ENCODE measurements at regions not wholly inside any gene's neighbourhood (a gene's known extent, or its start where the extent isn't known, plus 50 kb on each side); places are given as distances from the start of the nearest gene placed in this dataset.

- no peak overlapping the region for H2AFZ ChIP-seq (ENCODE audit: low read depth, low read length)
- no peaks in the 10 kb centered on the region for H3K9me3 ChIP-seq (ENCODE audit: low read length)
- no peaks in the 10 kb centered on the region for H3K27me3 ChIP-seq (ENCODE audit: insufficient read depth, low read depth, low read length)
Measured at GRCh38 chr13:111467111-111467890, 146.9 kb downstream of the TEX29 start.

More at GRCh38 chr13:111467111-111467890, 146.9 kb downstream of the TEX29 start:
- Histone ChIP-seq H4K20me1 (ENCODE audit: insufficient read depth) (no peaks in the 10 kb centered on the region), H3K79me2 (replicated peaks; ENCODE audit: insufficient read depth, low read length) (no peaks in the 10 kb centered on the region), H3K4me2 (ENCODE audit: low read length) (no peak overlapping the region), H3F3A (ENCODE audit: insufficient read depth, low read length, poor library complexity, severe bottlenecking) (no peaks in the 10 kb centered on the region), H3K36me3 (ENCODE audit: insufficient read depth, low read length) (no peaks in the 10 kb centered on the region), H3K4me3 (ENCODE audit: low read length) (no peak overlapping the region), H3K9me2 (ENCODE audit: insufficient read depth, low read length) (no peaks in the 10 kb centered on the region), H3K27ac (ENCODE audit: low read length) (no peak overlapping the region), H3K9ac (ENCODE audit: low read length) (no peak overlapping the region)
- TF ChIP-seq POLR2AphosphoS5 (IDR thresholded peaks at IDR 0.05): no peak
- no peak for TF ChIP-seq SMC3 (conservative IDR thresholded peaks at IDR 0.05; ENCODE audit: poor library complexity)
- no peak for TF ChIP-seq EZH2 (IDR thresholded peaks at IDR 0.05; ENCODE audit: borderline replicate concordance, insufficient read depth, low read length, poor library complexity, severe bottlenecking)
- TF ChIP-seq REST (IDR thresholded peaks at IDR 0.05; ENCODE audit: borderline replicate concordance): no peak
- no peak for TF ChIP-seq TAF1 (IDR thresholded peaks at IDR 0.05; ENCODE audit: low read depth)
- TF ChIP-seq RAD21 (conservative IDR thresholded peaks at IDR 0.05): no peak
- TF ChIP-seq EP300 (conservative IDR thresholded peaks at IDR 0.05; ENCODE audit: poor library complexity, severe bottlenecking): no peak
- no peak for TF ChIP-seq MXI1 (conservative IDR thresholded peaks at IDR 0.05; ENCODE audit: poor library complexity, severe bottlenecking)
- no peak for TF ChIP-seq CTCF (IDR thresholded peaks at IDR 0.05; ENCODE audit: poor library complexity, severe bottlenecking)
